IMR-90 (cell line): ENCODE measurements at regions not wholly inside any gene's neighbourhood (a gene's known extent, or its start where the extent isn't known, plus 50 kb on each side); places are given as distances from the start of the nearest gene placed in this dataset.

Experiments
- ATAC-seq: fragments of 200-7000 bp; cut with Tn5 transposase; 2 replicates; pipeline ENCODE4 v1.9.1; 2020; ENCODE audit warnings: low read depth, mild to moderate bottlenecking, moderate library complexity
- BruUV-seq: library from RNA; stranded (reverse); fragments of 400-500 nt; replicated peaks from 2 replicates; lab custom pipeline; 2021; lab: Mats Ljungman, UMichigan
- CTCF ChIA-PET: fragments of 300-600 bp; formaldehyde crosslinking; extraction: SDS; loops from one replicate; lab custom pipeline; 2021; ENCODE audit warnings: antibody characterized with exemption; lab: Yijun Ruan, JAX
- POLR2A ChIA-PET: fragments of 300-600 bp; sonication (Branson Sonifier 250); formaldehyde crosslinking; loops from one replicate; lab custom pipeline; 2022; ENCODE audit warnings: antibody characterized with exemption; ENCODE audit not compliant: unreplicated experiment; lab: Charles Lee
- DNase-seq: peaks from one replicate; pipeline ENCODE4 v3.0.0; 2013
- H2AFZ ChIP-seq: replicated peaks from 2 replicates; pipeline ENCODE3; 2013; ENCODE audit warnings: low read length, mild to moderate bottlenecking; ENCODE audit not compliant: poor library complexity
- H2AK5ac ChIP-seq: 2 replicates; pipeline ENCODE4 v1.6.1; 2013; ENCODE audit warnings: low read depth, low read length, inconsistent platforms
- H2AK9ac ChIP-seq: replicated peaks from 2 replicates; pipeline ENCODE3; 2013; ENCODE audit warnings: mild to moderate bottlenecking, low read depth, low read length, moderate library complexity; ENCODE audit not compliant: poor library complexity
- H2BK120ac ChIP-seq: 2 replicates; pipeline ENCODE4 v1.6.1; 2013; ENCODE audit warnings: low read depth, low read length, inconsistent platforms
- H2BK15ac ChIP-seq: 3 replicates; pipeline ENCODE4 v1.6.1; 2013; ENCODE audit warnings: low read depth, low read length, inconsistent platforms
- H2BK20ac ChIP-seq: 2 replicates; pipeline ENCODE4 v1.6.1; 2013; ENCODE audit warnings: low read depth, mild to moderate bottlenecking, inconsistent platforms, low read length, moderate library complexity
- H2BK5ac ChIP-seq: 2 replicates; pipeline ENCODE4 v1.6.1; 2013; ENCODE audit warnings: mild to moderate bottlenecking, low read depth, low read length, inconsistent platforms; ENCODE audit not compliant: poor library complexity, severe bottlenecking
- H3K14ac ChIP-seq: replicated peaks from 2 replicates; pipeline ENCODE4 v1.6.1; 2013; ENCODE audit warnings: low read depth, low read length, inconsistent platforms
- H3K18ac ChIP-seq: 2 replicates; pipeline ENCODE4 v1.6.1; 2013; ENCODE audit warnings: low read depth, low read length, control low read depth
- H3K23ac ChIP-seq: 2 replicates; pipeline ENCODE4 v1.6.1; 2013; ENCODE audit warnings: low read depth, low read length, inconsistent platforms
- H3K27ac ChIP-seq: 2 replicates; pipeline ENCODE4 v1.5.1; 2013; ENCODE audit warnings: mild to moderate bottlenecking, control low read depth, low read length; ENCODE audit not compliant: insufficient read depth
- H3K27me3 ChIP-seq: 2 replicates; pipeline ENCODE4 v1.6.1; 2013; ENCODE audit warnings: low read length; ENCODE audit not compliant: control insufficient read depth, insufficient read depth
- H3K36me3 ChIP-seq: 2 replicates; pipeline ENCODE4 v1.6.1; 2013; ENCODE audit warnings: low read length, mixed read lengths; ENCODE audit not compliant: control insufficient read depth, insufficient read depth
- H3K4ac ChIP-seq: 2 replicates; pipeline ENCODE4 v1.6.1; 2013; ENCODE audit warnings: low read depth, low read length, inconsistent platforms
- H3K4me1 ChIP-seq: 2 replicates; pipeline ENCODE4 v1.6.1; 2013; ENCODE audit warnings: low read length, mixed read lengths; ENCODE audit not compliant: control insufficient read depth, insufficient read depth
- H3K4me2 ChIP-seq: 2 replicates; pipeline ENCODE4 v1.6.1; 2013; ENCODE audit warnings: low read depth, mild to moderate bottlenecking, control low read depth, low read length, moderate library complexity
- H3K4me3 ChIP-seq: 2 replicates; pipeline ENCODE4 v1.5.1; 2013; ENCODE audit warnings: low read depth, mild to moderate bottlenecking, control low read depth, low read length, moderate library complexity; ENCODE audit not compliant: insufficient read depth
- H3K56ac ChIP-seq: 2 replicates; pipeline ENCODE4 v1.6.1; 2013; ENCODE audit warnings: low read length, inconsistent platforms; ENCODE audit not compliant: insufficient read depth; ENCODE audit errors: extremely low read depth
- H3K79me1 ChIP-seq, 2 experiments: 2 replicates each; pipeline ENCODE4 v1.6.1; 2013; ENCODE audit warnings: low read length in 2 of 2, inconsistent platforms in 1 of 2, low read depth in 1 of 2
- H3K9ac ChIP-seq: 2 replicates; pipeline ENCODE4 v1.6.1; 2013; ENCODE audit warnings: low read depth, low read length, control low read depth
- H3K9me1 ChIP-seq: 2 replicates; pipeline ENCODE4 v1.6.1; 2013; ENCODE audit warnings: low read length, inconsistent platforms; ENCODE audit not compliant: insufficient read depth
- H3K9me3 ChIP-seq: 2 replicates; pipeline ENCODE4 v1.6.1; 2013; ENCODE audit warnings: low read length; ENCODE audit not compliant: control insufficient read depth, insufficient read depth
- H4K20me1 ChIP-seq: 2 replicates; pipeline ENCODE4 v1.6.1; 2013; ENCODE audit warnings: low read length, inconsistent platforms; ENCODE audit not compliant: insufficient read depth
- H4K5ac ChIP-seq: 2 replicates; pipeline ENCODE4 v1.6.1; 2013; ENCODE audit warnings: mild to moderate bottlenecking, low read depth, low read length, control low read depth
- H4K8ac ChIP-seq, 2 experiments: 2 replicates each; pipeline ENCODE4 v1.6.1; 2013; ENCODE audit warnings: low read depth in 2 of 2, low read length in 2 of 2, control low read depth in 1 of 2, inconsistent platforms in 1 of 2
- H4K91ac ChIP-seq: 2 replicates; pipeline ENCODE4 v1.6.1; 2013; ENCODE audit warnings: low read depth, low read length, inconsistent platforms; ENCODE audit not compliant: insufficient read depth
- BHLHE40 ChIP-seq: fragments of 150-350 bp; IDR thresholded peaks from 2 replicates; pipeline ENCODE4 v1.6.1; 2016; ENCODE audit warnings: mild to moderate bottlenecking, low read depth, low read length
- MXI1 ChIP-seq: IDR thresholded peaks from 2 replicates; pipeline ENCODE4 v1.6.1; 2012; ENCODE audit warnings: low read depth, mild to moderate bottlenecking, low read length, moderate library complexity, borderline replicate concordance
- WGBS, 2 experiments: methylation state at CpG; one replicate each; pipeline versions ENCODE4 v1.1.5 to v1.1.7; 2013; ENCODE audit warnings: missing lambda C conversion rate in 2 of 2; ENCODE audit not compliant: insufficient read length in 1 of 2; ENCODE audit errors: extremely low coverage in 2 of 2; 5-methylcytosine and 5-hydroxymethylcytosine counted together
- dilution Hi-C: fragments of 300-500 bp; cut with HindIII; formaldehyde crosslinking; loops from one replicate; pipeline ENCODE4 v1.14.3; 2018; ENCODE audit warnings: low sequenced_read_pairs; ENCODE audit not compliant: unreplicated experiment
- in situ Hi-C: fragments of 300-500 bp; cut with MboI; formaldehyde crosslinking; loops from 3 replicates; pipeline ENCODE4 v1.14.3; 2019; ENCODE audit warnings: low sequenced_read_pairs, inconsistent platforms, mixed read lengths
- intact Hi-C: fragments of 100-400 bp; cut with micrococcal nuclease; formaldehyde crosslinking; loops from 2 replicates; pipeline ENCODE4 v1.10.0; 2022
- TF ChIP-seq, protein P1 (sequence below): fragments of 150-350 bp; IDR thresholded peaks from 2 replicates; pipeline ENCODE4 v1.6.1; 2017; ENCODE audit warnings: mild to moderate bottlenecking, antibody characterized with exemption, low read length, low read depth
- TF ChIP-seq, protein P2 (sequence below): conservative IDR thresholded peaks from 2 replicates; pipeline ENCODE4 v1.5.1; 2012; ENCODE audit warnings: mild to moderate bottlenecking, low read depth, low read length, improper control_type of control experiment

DNA sequence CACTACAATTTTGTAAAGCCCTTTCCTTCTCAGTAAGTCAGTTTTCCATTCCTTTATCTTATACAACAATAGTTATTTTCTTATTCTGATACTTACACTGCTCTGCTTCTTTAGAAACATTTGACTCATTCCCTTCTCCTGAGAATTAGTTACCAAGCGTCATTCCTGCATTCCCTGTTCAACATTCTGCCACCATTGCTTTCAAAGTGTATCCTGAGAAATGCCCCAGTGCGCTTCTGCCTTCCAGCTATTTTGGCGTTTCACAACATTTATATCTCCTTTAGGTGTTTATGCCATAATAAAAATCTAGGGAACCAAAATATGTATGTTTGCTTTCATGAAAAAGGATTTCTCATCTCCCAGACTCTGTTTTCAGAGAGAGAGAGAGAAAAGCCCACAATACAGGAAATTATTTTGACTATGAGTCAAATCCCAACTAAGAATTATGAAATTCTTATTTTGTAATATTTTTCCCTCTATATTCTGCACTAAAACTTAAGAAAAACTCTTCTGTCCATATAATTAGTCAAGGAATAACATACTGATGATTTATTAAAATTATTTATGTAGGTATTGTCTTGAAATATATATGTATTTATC, 118.2 kb upstream of the RAP2B start:
- Histone ChIP-seq H3K27ac (no peak overlapping the region), H2BK5ac (peak overlapping the region; percentile 5), H4K91ac (no peak overlapping the region), H2AK5ac (no peak overlapping the region), H2AK9ac (no peak overlapping the region), H3K9me1 (no peaks in the 10 kb centered on the region), H3K79me1 (no peaks in the 10 kb centered on the region), H2BK120ac (peak overlapping the region; percentile 7), H3K36me3 (no peaks in the 10 kb centered on the region), H2BK15ac (no peak overlapping the region), H4K20me1 (no peaks in the 10 kb centered on the region), H3K4me1 (peaks cover 2% of the 10 kb centered on the region), H3K9me3 (no peaks in the 10 kb centered on the region), H3K14ac (no peak overlapping the region), H4K8ac (peak overlapping the region in 1 of 2 experiments; percentile 2; a peak in 1 of 4 replicates), H3K4ac (no peak overlapping the region), H3K9ac (no peak overlapping the region), H3K4me3 (no peak overlapping the region), H4K5ac (no peak overlapping the region), H3K4me2 (peak overlapping the region; percentile 32; the same call in 1 of the 2 replicates), H3K18ac (no peak overlapping the region), H3K27me3 (no peaks in the 10 kb centered on the region), H3K56ac (no peak overlapping the region), H2BK20ac (no peak overlapping the region), H3K23ac (no peak overlapping the region), H2AFZ (peak overlapping the region; percentile 7)
- in situ Hi-C loops: no loop called here
- intact Hi-C loops: loop anchor here (1.0 to 10.0 kb wide), 7 partner anchors 117 to 725 kb away; no protein-coding TSS in a partner anchor
- dilution Hi-C loops: no loop called here
- WGBS, 2 experiments: 20% methylated on average over 1 of the region's 3 CpGs; no CpG with 5 or more reads in 1 of the 2 experiments
- TF ChIP-seq BHLHE40 (no peak), MXI1 (no peak)
- TF ChIP-seq, protein P1, sequence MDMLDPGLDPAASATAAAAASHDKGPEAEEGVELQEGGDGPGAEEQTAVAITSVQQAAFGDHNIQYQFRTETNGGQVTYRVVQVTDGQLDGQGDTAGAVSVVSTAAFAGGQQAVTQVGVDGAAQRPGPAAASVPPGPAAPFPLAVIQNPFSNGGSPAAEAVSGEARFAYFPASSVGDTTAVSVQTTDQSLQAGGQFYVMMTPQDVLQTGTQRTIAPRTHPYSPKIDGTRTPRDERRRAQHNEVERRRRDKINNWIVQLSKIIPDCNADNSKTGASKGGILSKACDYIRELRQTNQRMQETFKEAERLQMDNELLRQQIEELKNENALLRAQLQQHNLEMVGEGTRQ: no peak
- TF ChIP-seq, protein P2, sequence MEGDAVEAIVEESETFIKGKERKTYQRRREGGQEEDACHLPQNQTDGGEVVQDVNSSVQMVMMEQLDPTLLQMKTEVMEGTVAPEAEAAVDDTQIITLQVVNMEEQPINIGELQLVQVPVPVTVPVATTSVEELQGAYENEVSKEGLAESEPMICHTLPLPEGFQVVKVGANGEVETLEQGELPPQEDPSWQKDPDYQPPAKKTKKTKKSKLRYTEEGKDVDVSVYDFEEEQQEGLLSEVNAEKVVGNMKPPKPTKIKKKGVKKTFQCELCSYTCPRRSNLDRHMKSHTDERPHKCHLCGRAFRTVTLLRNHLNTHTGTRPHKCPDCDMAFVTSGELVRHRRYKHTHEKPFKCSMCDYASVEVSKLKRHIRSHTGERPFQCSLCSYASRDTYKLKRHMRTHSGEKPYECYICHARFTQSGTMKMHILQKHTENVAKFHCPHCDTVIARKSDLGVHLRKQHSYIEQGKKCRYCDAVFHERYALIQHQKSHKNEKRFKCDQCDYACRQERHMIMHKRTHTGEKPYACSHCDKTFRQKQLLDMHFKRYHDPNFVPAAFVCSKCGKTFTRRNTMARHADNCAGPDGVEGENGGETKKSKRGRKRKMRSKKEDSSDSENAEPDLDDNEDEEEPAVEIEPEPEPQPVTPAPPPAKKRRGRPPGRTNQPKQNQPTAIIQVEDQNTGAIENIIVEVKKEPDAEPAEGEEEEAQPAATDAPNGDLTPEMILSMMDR: no peak
- ChIA-PET POLR2A (interaction anchor here (1.0 kb wide), 1 partner anchor 117 kb away, joined by 6 read pairs; no protein-coding TSS in a partner anchor), CTCF (interaction anchor here (0.7 to 1.5 kb wide), 4 partner anchors 116 to 551 kb away, joined by 4 to 7 read pairs (median 6); no protein-coding TSS in a partner anchor)
- no TSS peak for BruUV-seq
- ATAC-seq (peak; percentile 22; the same call in 1 of the 2 replicates), DNase-seq (peak; percentile 50)
